Astrocyte (in vitro differentiated cells and primary cell): ENCODE measurements at regions not wholly inside any gene's neighbourhood (a gene's known extent, or its start where the extent isn't known, plus 50 kb on each side); places are given as distances from the start of the nearest gene placed in this dataset.

Experiments used
- DNase-seq: peaks from one replicate; pipeline ENCODE4 v3.0.0-alpha.2; 2010; ENCODE audit warnings: low read depth
- FAIRE-seq: peaks from 2 replicates; lab custom pipeline; 2011; peaks lifted over from hg19 to GRCh38; lab: Jason Lieb, UNC
- H2AFZ ChIP-seq: 2 replicates; pipeline ENCODE4 v1.6.0; 2012; ENCODE audit warnings: low read depth, low read length, inconsistent platforms
- H3K27ac ChIP-seq: 2 replicates; pipeline ENCODE4 v1.5.1; 2011; ENCODE audit warnings: low read depth, low read length, inconsistent platforms
- H3K27me3 ChIP-seq: 2 replicates; pipeline ENCODE4 v1.6.0; 2011; ENCODE audit warnings: low read length, inconsistent platforms; ENCODE audit not compliant: insufficient read depth
- H3K36me3 ChIP-seq: 2 replicates; pipeline ENCODE4 v1.5.1; 2011; ENCODE audit warnings: low read length, inconsistent platforms; ENCODE audit not compliant: insufficient read depth
- H3K4me1 ChIP-seq: 2 replicates; pipeline ENCODE4 v1.5.1; 2011; ENCODE audit warnings: low read length, inconsistent platforms; ENCODE audit not compliant: insufficient read depth
- H3K4me2 ChIP-seq: 2 replicates; pipeline ENCODE4 v1.6.0; 2012; ENCODE audit warnings: low read length, inconsistent platforms
- H3K4me3 ChIP-seq: 2 replicates; pipeline ENCODE4 v1.5.1; 2011; ENCODE audit warnings: low read depth, mild to moderate bottlenecking, low read length, inconsistent platforms; ENCODE audit not compliant: insufficient read depth
- H3K79me2 ChIP-seq: 2 replicates; pipeline ENCODE4 v1.6.0; 2012; ENCODE audit warnings: mild to moderate bottlenecking, low read length, inconsistent platforms; ENCODE audit not compliant: insufficient read depth
- H3K9ac ChIP-seq: 2 replicates; pipeline ENCODE4 v1.6.0; 2012; ENCODE audit warnings: mild to moderate bottlenecking, low read length, inconsistent platforms
- H3K9me3 ChIP-seq: 2 replicates; pipeline ENCODE4 v1.5.1; 2012; ENCODE audit warnings: low read depth, mild to moderate bottlenecking, low read length, inconsistent platforms; ENCODE audit not compliant: insufficient read depth
- H4K20me1 ChIP-seq: 2 replicates; pipeline ENCODE4 v1.6.0; 2012; ENCODE audit warnings: low read length, inconsistent platforms; ENCODE audit not compliant: insufficient read depth
- H3K27ac Mint-ChIP-seq: one replicate; pipeline ENCODE4 v1.8.0; 2021; ENCODE audit warnings: mild to moderate bottlenecking, mixed read lengths; ENCODE audit not compliant: unreplicated experiment
- H3K27me3 Mint-ChIP-seq: one replicate; pipeline ENCODE4 v1.8.0; 2021; ENCODE audit warnings: low read depth, mixed read lengths; ENCODE audit not compliant: unreplicated experiment
- H3K36me3 Mint-ChIP-seq: one replicate; pipeline ENCODE4 v1.8.0; 2021; ENCODE audit warnings: low read depth, mixed read lengths; ENCODE audit not compliant: unreplicated experiment
- H3K4me1 Mint-ChIP-seq: one replicate; pipeline ENCODE4 v1.8.0; 2021; ENCODE audit warnings: low read depth, mixed read lengths; ENCODE audit not compliant: unreplicated experiment
- H3K4me3 Mint-ChIP-seq: one replicate; pipeline ENCODE4 v1.8.0; 2021; ENCODE audit warnings: mild to moderate bottlenecking, moderate library complexity, mixed read lengths; ENCODE audit not compliant: unreplicated experiment
- H3K9me3 Mint-ChIP-seq: one replicate; pipeline ENCODE4 v1.8.0; 2021; ENCODE audit warnings: mild to moderate bottlenecking, mixed read lengths; ENCODE audit not compliant: unreplicated experiment
- CTCF ChIP-seq: IDR thresholded peaks from 2 replicates; pipeline ENCODE4 v1.5.1; 2011; ENCODE audit warnings: low read depth, mild to moderate bottlenecking, inconsistent platforms, low read length, moderate library complexity; ENCODE audit not compliant: insufficient read depth
- EZH2 ChIP-seq: IDR thresholded peaks from 2 replicates; pipeline ENCODE4 v1.6.1; 2012; ENCODE audit warnings: mild to moderate bottlenecking, low read length, inconsistent platforms; ENCODE audit not compliant: insufficient read depth

GRCh38 chr5:61933787-61934626, 372.0 kb upstream of the KIF2A start:
- H3K27me3 Mint-ChIP-seq = no peaks in the 10 kb centered on the region
- Histone ChIP-seq H3K36me3 (no peaks in the 10 kb centered on the region), H3K9me3 (no peaks in the 10 kb centered on the region), H4K20me1 (no peaks in the 10 kb centered on the region), H3K27me3 (no peaks in the 10 kb centered on the region), H3K9ac (no peak overlapping the region), H3K4me2 (no peak overlapping the region), H2AFZ (no peak overlapping the region), H3K79me2 (no peaks in the 10 kb centered on the region), H3K4me3 (no peak overlapping the region), H3K27ac (no peak overlapping the region), H3K4me1 (no peaks in the 10 kb centered on the region)
- FAIRE-seq = no peak
- no peaks in the 10 kb centered on the region for H3K36me3 Mint-ChIP-seq
- peaks cover 17% of the 10 kb centered on the region for H3K4me1 Mint-ChIP-seq
- peak; percentile 36 for DNase-seq
- H3K4me3 Mint-ChIP-seq = no peak overlapping the region
- H3K27ac Mint-ChIP-seq = no peak overlapping the region
- peak; percentile 76 for TF ChIP-seq CTCF
- no peak for TF ChIP-seq EZH2
- no peaks in the 10 kb centered on the region for H3K9me3 Mint-ChIP-seq

- Histone ChIP-seq H3K4me2 (no peak overlapping the region), H3K27me3 (peaks cover 4% of the 10 kb centered on the region), H3K36me3 (no peaks in the 10 kb centered on the region), H2AFZ (no peak overlapping the region), H4K20me1 (no peaks in the 10 kb centered on the region), H3K4me3 (no peak overlapping the region), H3K9ac (no peak overlapping the region), H3K27ac (no peak overlapping the region), H3K79me2 (no peaks in the 10 kb centered on the region), H3K4me1 (no peaks in the 10 kb centered on the region), H3K9me3 (no peaks in the 10 kb centered on the region)
- Mint-ChIP-seq H3K4me1 (peaks cover 2% of the 10 kb centered on the region), H3K9me3 (no peaks in the 10 kb centered on the region), H3K27me3 (no peaks in the 10 kb centered on the region), H3K36me3 (no peaks in the 10 kb centered on the region), H3K4me3 (no peak overlapping the region), H3K27ac (no peak overlapping the region)
- FAIRE-seq (no peak), DNase-seq (peak; percentile 45)
- TF ChIP-seq CTCF (no peak), EZH2 (no peak)
These were observed 364.4 kb upstream of the KIF2A start for GRCh38 chr5:61941637-61942036.

- peaks cover 5% of the 10 kb centered on the region for H3K27me3 ChIP-seq
- H3K4me3 ChIP-seq = no peak overlapping the region
- H3K27ac ChIP-seq = no peak overlapping the region
- H3K79me2 ChIP-seq = no peaks in the 10 kb centered on the region
- no peak overlapping the region for H3K9ac ChIP-seq
- no peaks in the 10 kb centered on the region for H4K20me1 ChIP-seq
- TF ChIP-seq CTCF = no peak
- no peak for TF ChIP-seq EZH2
- H3K9me3 Mint-ChIP-seq = no peaks in the 10 kb centered on the region
- H3K36me3 ChIP-seq = no peaks in the 10 kb centered on the region
- H3K4me1 Mint-ChIP-seq = peaks cover 2% of the 10 kb centered on the region
- no peaks in the 10 kb centered on the region for H3K9me3 ChIP-seq
- H3K27me3 Mint-ChIP-seq = no peaks in the 10 kb centered on the region
- H3K4me2 ChIP-seq = no peak overlapping the region
- no peak for FAIRE-seq
- no peaks in the 10 kb centered on the region for H3K36me3 Mint-ChIP-seq
- H2AFZ ChIP-seq = no peak overlapping the region
- no peak overlapping the region for H3K27ac Mint-ChIP-seq
- DNase-seq = no peak
- no peaks in the 10 kb centered on the region for H3K4me1 ChIP-seq
- no peak overlapping the region for H3K4me3 Mint-ChIP-seq
These were observed 363.4 kb upstream of the KIF2A start for GRCh38 chr5:61942462-61943049.
